GM12878 (cell line): ENCODE measurements at regions not wholly inside any gene's neighbourhood (a gene's known extent, or its start where the extent isn't known, plus 50 kb on each side); places are given as distances from the start of the nearest gene placed in this dataset.

Experiments used
- ATAC-seq: fragments of 200-7000 bp; cut with Tn5 transposase; 3 replicates; pipeline ENCODE4 v1.9.1; 2020; ENCODE audit warnings: mild to moderate bottlenecking, moderate library complexity
- BruUV-seq: library from RNA; stranded (reverse); fragments of 400-500 nt; replicated peaks from 2 replicates; lab custom pipeline; 2021; lab: Mats Ljungman, UMichigan
- CTCF ChIA-PET: fragments of 300-600 bp; sonication (Branson Sonifier 250); formaldehyde crosslinking; extraction: SDS; loops from one replicate; lab custom pipeline; 2021; ENCODE audit warnings: inconsistent platforms; lab: Yijun Ruan, JAX
- POLR2A ChIA-PET: fragments of 350-600 bp; formaldehyde crosslinking; extraction: SDS; loops from one replicate; lab custom pipeline; 2021; ENCODE audit warnings: inconsistent platforms; lab: Charles Lee
- RAD21 ChIA-PET: fragments of 300-600 bp; sonication (Branson Sonifier 250); formaldehyde crosslinking; loops from one replicate; lab custom pipeline; 2023; ENCODE audit warnings: antibody characterized with exemption; ENCODE audit not compliant: unreplicated experiment; lab: Charles Lee
- SMC1A ChIA-PET: fragments of 300-600 bp; sonication (Branson Sonifier 250); formaldehyde crosslinking; loops from one replicate; lab custom pipeline; 2023; ENCODE audit not compliant: unreplicated experiment, uncharacterized antibody; lab: Charles Lee
- DNase-seq: peaks from one replicate; pipeline ENCODE4 v3.0.0-alpha.2; 2011; ENCODE audit warnings: low read depth, low spot score
- FAIRE-seq: peaks from 3 replicates; lab custom pipeline; 2011; peaks lifted over from hg19 to GRCh38; lab: Jason Lieb, UNC
- H2AFZ ChIP-seq: 2 replicates; pipeline ENCODE4 v1.6.0; 2011; ENCODE audit warnings: low read depth, low read length, control low read depth; ENCODE audit not compliant: control insufficient read depth
- H3K27ac ChIP-seq: 2 replicates; pipeline ENCODE4 v1.5.1; 2011; ENCODE audit warnings: control low read depth; ENCODE audit not compliant: control insufficient read depth, insufficient read depth
- H3K27me3 ChIP-seq, 2 experiments: replicated peaks in 1 of 2; 2 replicates each; pipeline versions ENCODE4 v1.6.0 to v1.6.1; 2011; ENCODE audit warnings: low read length in 1 of 2; ENCODE audit not compliant: control insufficient read depth in 2 of 2, insufficient read depth in 2 of 2
- H3K36me3 ChIP-seq, 2 experiments: 2 replicates each; pipeline ENCODE4 v1.5.1; 2011; ENCODE audit warnings: low read length in 1 of 2; ENCODE audit not compliant: control insufficient read depth in 2 of 2, insufficient read depth in 2 of 2
- H3K4me1 ChIP-seq: 2 replicates; pipeline ENCODE4 v1.6.1; 2011; ENCODE audit warnings: mild to moderate bottlenecking, low read length, moderate library complexity, mixed read lengths; ENCODE audit not compliant: control insufficient read depth, insufficient read depth
- H3K4me2 ChIP-seq: 2 replicates; pipeline ENCODE4 v1.6.0; 2011; ENCODE audit warnings: control low read depth; ENCODE audit not compliant: control insufficient read depth, insufficient read depth
- H3K4me3 ChIP-seq: fragments of 200-600 bp; sonication (generic); 2 replicates; pipeline ENCODE4 v1.5.1; 2016
- H3K79me2 ChIP-seq: 2 replicates; pipeline ENCODE4 v1.6.0; 2011; ENCODE audit warnings: low read length; ENCODE audit not compliant: control insufficient read depth, insufficient read depth
- H3K9ac ChIP-seq: 2 replicates; pipeline ENCODE4 v1.8.0; 2011; ENCODE audit warnings: low read length, control low read depth, mixed read lengths; ENCODE audit not compliant: control insufficient read depth, insufficient read depth
- H3K9me3 ChIP-seq: replicated peaks from 3 replicates; pipeline ENCODE4 v1.5.1; 2011; ENCODE audit warnings: mild to moderate bottlenecking, low read length; ENCODE audit not compliant: control insufficient read depth, insufficient read depth
- H4K20me1 ChIP-seq: 2 replicates; pipeline ENCODE4 v1.6.0; 2011; ENCODE audit not compliant: control insufficient read depth, insufficient read depth
- BACH1 ChIP-seq: fragments of 450-650 bp; IDR thresholded peaks from 2 replicates; pipeline ENCODE4 v1.6.1; 2017; ENCODE audit warnings: mild to moderate bottlenecking, borderline replicate concordance
- BHLHE40 ChIP-seq, 2 experiments: fragments of 450-650 bp in 1 of 2; IDR thresholded peaks; 2 replicates each; pipeline ENCODE4 v1.6.1; 2011 to 2017; ENCODE audit warnings: low read depth in 2 of 2, borderline replicate concordance in 1 of 2, improper control_type of control experiment in 1 of 2, low read length in 1 of 2, mild to moderate bottlenecking in 1 of 2
- CBX5 ChIP-seq: sonication (generic); IDR thresholded peaks from 2 replicates; pipeline ENCODE4 v1.6.1; 2016; ENCODE audit warnings: low read depth, moderate library complexity, mild to moderate bottlenecking, inconsistent platforms
- HDAC2 ChIP-seq: fragments of 200-600 bp; sonication (generic); IDR thresholded peaks from 2 replicates; pipeline ENCODE4 v1.6.1; 2017
- MEF2B ChIP-seq: fragments of 450-650 bp; IDR thresholded peaks from 2 replicates; pipeline ENCODE4 v1.6.1; 2018; ENCODE audit warnings: mild to moderate bottlenecking, moderate library complexity; ENCODE audit not compliant: partially characterized antibody, poor library complexity, severe bottlenecking
- MTA3 ChIP-seq: IDR thresholded peaks from 2 replicates; pipeline ENCODE4 v1.6.1; 2012; ENCODE audit warnings: low read length, inconsistent platforms, borderline replicate concordance
- PAX5 ChIP-seq: IDR thresholded peaks from 2 replicates; pipeline ENCODE4 v1.6.1; 2011; ENCODE audit warnings: low read depth, low read length, borderline replicate concordance
- STAT3 ChIP-seq: IDR thresholded peaks from 2 replicates; pipeline ENCODE4 v1.6.1; 2011; ENCODE audit warnings: low read depth, low read length, improper control_type of control experiment
- TCF7 ChIP-seq: IDR thresholded peaks from 2 replicates; pipeline ENCODE4 v1.6.1; 2014; ENCODE audit warnings: antibody characterized with exemption, borderline replicate concordance
- ZZZ3 ChIP-seq: IDR thresholded peaks from 2 replicates; pipeline ENCODE4 v1.6.1; 2011; ENCODE audit warnings: low read depth; ENCODE audit not compliant: control insufficient read depth, insufficient read length
- WGBS: methylation state at CpG from one replicate; pipeline ENCODE4 v1.1.6; 2016; ENCODE audit warnings: low lambda C conversion rate; ENCODE audit not compliant: insufficient replicate concordance, insufficient coverage; ENCODE audit errors: missing lambda C conversion rate; 5-methylcytosine and 5-hydroxymethylcytosine counted together
- in situ Hi-C: fragments of 300-500 bp; cut with MboI; formaldehyde crosslinking; loops from 9 replicates; pipeline ENCODE4 v1.14.3; 2018; ENCODE audit warnings: mixed read lengths
- intact Hi-C: fragments of 100-400 bp; cut with micrococcal nuclease; formaldehyde crosslinking; loops from one replicate; pipeline ENCODE4 v1.14.2; 2022; ENCODE audit not compliant: unreplicated experiment
- TF ChIP-seq, protein P1 (sequence below): fragments of 450-650 bp; IDR thresholded peaks from 2 replicates; pipeline ENCODE4 v1.6.1; 2016; ENCODE audit warnings: mild to moderate bottlenecking

DNA sequence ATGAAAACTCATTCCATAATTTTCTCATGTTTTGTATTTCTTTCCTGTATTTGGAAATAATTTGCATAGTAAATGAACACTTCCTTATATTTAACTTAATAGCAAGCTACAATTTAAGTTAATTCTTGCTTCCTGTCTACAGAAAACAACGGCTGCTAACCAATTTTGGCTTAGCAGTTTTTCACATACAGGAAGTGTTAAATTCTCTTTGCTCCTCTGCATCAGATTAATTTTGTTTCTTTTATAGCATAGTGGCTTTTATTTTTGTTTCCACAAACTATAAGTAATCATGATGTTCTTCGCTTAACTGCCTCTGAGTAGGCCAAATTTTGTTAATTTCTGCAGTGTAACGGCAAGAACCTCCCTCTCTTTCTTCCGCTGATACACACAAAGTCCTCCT lies 182.9 kb downstream of the ALX1 start:
- ChIA-PET CTCF (no interaction called here), POLR2A (no interaction called here), RAD21 (no interaction called here), SMC1A (no interaction called here)
- in situ Hi-C loops (no loop called here), intact Hi-C loops (no loop called here)
- no peak for TF ChIP-seq MTA3
- TF ChIP-seq, protein P1, sequence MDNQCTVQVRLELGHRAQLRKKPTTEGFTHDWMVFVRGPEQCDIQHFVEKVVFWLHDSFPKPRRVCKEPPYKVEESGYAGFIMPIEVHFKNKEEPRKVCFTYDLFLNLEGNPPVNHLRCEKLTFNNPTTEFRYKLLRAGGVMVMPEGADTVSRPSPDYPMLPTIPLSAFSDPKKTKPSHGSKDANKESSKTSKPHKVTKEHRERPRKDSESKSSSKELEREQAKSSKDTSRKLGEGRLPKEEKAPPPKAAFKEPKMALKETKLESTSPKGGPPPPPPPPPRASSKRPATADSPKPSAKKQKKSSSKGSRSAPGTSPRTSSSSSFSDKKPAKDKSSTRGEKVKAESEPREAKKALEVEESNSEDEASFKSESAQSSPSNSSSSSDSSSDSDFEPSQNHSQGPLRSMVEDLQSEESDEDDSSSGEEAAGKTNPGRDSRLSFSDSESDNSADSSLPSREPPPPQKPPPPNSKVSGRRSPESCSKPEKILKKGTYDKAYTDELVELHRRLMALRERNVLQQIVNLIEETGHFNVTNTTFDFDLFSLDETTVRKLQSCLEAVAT: no peak
- no peak for TF ChIP-seq STAT3
- TF ChIP-seq CBX5: no peak
- TF ChIP-seq BACH1: no peak
- no peak for TF ChIP-seq PAX5
- no peak for TF ChIP-seq TCF7
- no peak for TF ChIP-seq BHLHE40 (IDR thresholded peaks at IDR 0.05; ENCODE audit: borderline replicate concordance in 1 of 2, low read depth in 2 of 2, low read length in 1 of 2)
- no peak for TF ChIP-seq MEF2B
- no peak for TF ChIP-seq ZZZ3
- TF ChIP-seq HDAC2: no peak
- H3K4me1 ChIP-seq: no peaks in the 10 kb centered on the region
- no peaks in the 10 kb centered on the region for H3K79me2 ChIP-seq
- H2AFZ ChIP-seq: no peak overlapping the region
- H3K4me2 ChIP-seq: no peak overlapping the region
- no peaks in the 10 kb centered on the region for H3K36me3 ChIP-seq
- no peaks in the 10 kb centered on the region for H4K20me1 ChIP-seq
- FAIRE-seq: no peak
- BruUV-seq: no TSS peak
- no peak overlapping the region for H3K27ac ChIP-seq
- DNase-seq: no peak
- ATAC-seq: no peak
- no peak overlapping the region for H3K9ac ChIP-seq
- H3K27me3 ChIP-seq: no peaks in the 10 kb centered on the region
- H3K9me3 ChIP-seq: no peaks in the 10 kb centered on the region
- 62% methylated on average over 4 of the region's 4 CpGs for WGBS
- no peak overlapping the region for H3K4me3 ChIP-seq
